ENCODE measurements at regions not wholly inside any gene's neighbourhood (a gene's known extent, or its start where the extent isn't known, plus 50 kb on each side); places are given as distances from the start of the nearest gene placed in this dataset.

- ChIA-PET POLR2A (ENCODE audit: unreplicated experiment) (no interaction called here), CTCF (no interaction called here)
- Histone ChIP-seq H3K4me3 (ENCODE audit: insufficient read depth, low read depth, low read length) (no peak overlapping the region), H3K14ac (replicated peaks; ENCODE audit: low read depth, low read length) (no peak overlapping the region), H3K79me1 (ENCODE audit: low read depth in 1 of 2, low read length in 2 of 2) (no peaks in the 10 kb centered on the region), H3K4ac (ENCODE audit: low read depth, low read length) (no peak overlapping the region), H3K9ac (ENCODE audit: low read depth, low read length) (no peak overlapping the region), H3K23ac (ENCODE audit: low read depth, low read length) (no peak overlapping the region), H2BK20ac (ENCODE audit: low read depth, low read length) (no peak overlapping the region), H2BK5ac (ENCODE audit: low read depth, low read length, poor library complexity, severe bottlenecking) (no peak overlapping the region), H2BK120ac (ENCODE audit: low read depth, low read length) (no peak overlapping the region), H4K5ac (ENCODE audit: low read depth, low read length) (no peak overlapping the region), H2AK9ac (replicated peaks; ENCODE audit: low read depth, low read length, poor library complexity) (no peak overlapping the region), H3K27ac (ENCODE audit: insufficient read depth, low read length) (no peak overlapping the region), H2BK15ac (ENCODE audit: low read depth, low read length) (no peak overlapping the region), H3K4me1 (ENCODE audit: control insufficient read depth, insufficient read depth, low read length) (no peaks in the 10 kb centered on the region), H2AFZ (replicated peaks; ENCODE audit: low read length, poor library complexity) (no peak overlapping the region), H2AK5ac (ENCODE audit: low read depth, low read length) (no peak overlapping the region), H4K8ac (ENCODE audit: low read depth in 2 of 2, low read length in 2 of 2) (no peak overlapping the region), H3K36me3 (ENCODE audit: control insufficient read depth, insufficient read depth, low read length) (no peaks in the 10 kb centered on the region), H3K18ac (ENCODE audit: low read depth, low read length) (no peak overlapping the region), H3K4me2 (ENCODE audit: low read depth, low read length) (no peak overlapping the region), H3K27me3 (ENCODE audit: control insufficient read depth, insufficient read depth, low read length) (no peaks in the 10 kb centered on the region), H4K20me1 (ENCODE audit: insufficient read depth, low read length) (no peaks in the 10 kb centered on the region), H4K91ac (ENCODE audit: insufficient read depth, low read depth, low read length) (no peak overlapping the region), H3K56ac (ENCODE audit: extremely low read depth, insufficient read depth, low read length) (no peak overlapping the region), H3K9me1 (ENCODE audit: insufficient read depth, low read length) (no peaks in the 10 kb centered on the region), H3K9me3 (ENCODE audit: control insufficient read depth, insufficient read depth, low read length) (peaks cover 2% of the 10 kb centered on the region; the same call in 1 of the 2 replicates)
- WGBS, 2 experiments (ENCODE audit: extremely low coverage in 2 of 2, insufficient read length in 1 of 2): no CpG with 5 or more reads among the region's 1 CpG
- ATAC-seq (ENCODE audit: low read depth) (no peak), DNase-seq (no peak)
- no peak for TF ChIP-seq RAD21 (IDR thresholded peaks at IDR 0.05; ENCODE audit: low read length)
- no peak for TF ChIP-seq MAFK (IDR thresholded peaks at IDR 0.05; ENCODE audit: low read depth, low read length)
- no peak for TF ChIP-seq SMC3 (IDR thresholded peaks at IDR 0.05; ENCODE audit: low read depth, low read length)
- no peak for TF ChIP-seq FOS (IDR thresholded peaks at IDR 0.05; ENCODE audit: low read depth, low read length)
- TF ChIP-seq NFE2L2 (IDR thresholded peaks at IDR 0.05; ENCODE audit: low read depth, low read length): no peak
- TF ChIP-seq ELK1 (IDR thresholded peaks at IDR 0.05; ENCODE audit: borderline replicate concordance, low read depth, low read length): no peak
- no peak for TF ChIP-seq MAZ (IDR thresholded peaks at IDR 0.05; ENCODE audit: borderline replicate concordance, low read depth, low read length)
- no peak for TF ChIP-seq BHLHE40 (IDR thresholded peaks at IDR 0.05; ENCODE audit: low read depth, low read length)
- no peak for TF ChIP-seq RCOR1 (IDR thresholded peaks at IDR 0.05; ENCODE audit: insufficient replicate concordance, low read length)
- no peak for TF ChIP-seq USF2 (IDR thresholded peaks at IDR 0.05; ENCODE audit: low read depth, low read length)
- no peak for TF ChIP-seq CEBPB (IDR thresholded peaks at IDR 0.05; ENCODE audit: low read depth, low read length)
- no peak for TF ChIP-seq CTCF (conservative IDR thresholded peaks at IDR 0.05; ENCODE audit: low read depth, low read length)
- in situ Hi-C loops (cut with MboI; ENCODE audit: low sequenced_read_pairs): no loop called here
- no TSS peak for BruUV-seq (replicated peaks)
- intact Hi-C loops (cut with micrococcal nuclease): no loop called here
- dilution Hi-C loops (cut with HindIII; ENCODE audit: low sequenced_read_pairs, unreplicated experiment): no loop called here
Measured at GRCh38 chr1:118364882-118365281, 179.9 kb upstream of the SPAG17 start.
